HepG2 (cell line): ENCODE measurements at regions not wholly inside any gene's neighbourhood (a gene's known extent, or its start where the extent isn't known, plus 50 kb on each side); places are given as distances from the start of the nearest gene placed in this dataset.

ENCODE experiments used
- ASH2L ChIP-seq: fragments of 300-600, 200-600 bp; sonication (generic); IDR thresholded peaks from 2 replicates; pipeline ENCODE4 v1.7.0; 2017; ENCODE audit warnings: low read depth, mild to moderate bottlenecking, moderate library complexity, mixed read lengths, low read length; ENCODE audit not compliant: insufficient read length
- ATF4 ChIP-seq, 2 experiments: fragments of 450-650 bp in 1 of 2; sonication (generic) in 1 of 2; formaldehyde crosslinking; IDR thresholded peaks; 2 replicates each; pipeline versions ENCODE4 v1.5.0 to v1.8.0; 2020 to 2022; ENCODE audit warnings: mild to moderate bottlenecking in 1 of 2, missing genetic modification reagents in 1 of 2
- ATF7 ChIP-seq, 2 experiments: fragments of 450-650 bp in 1 of 2; sonication (generic) in 1 of 2; formaldehyde crosslinking in 1 of 2; IDR thresholded peaks; 2 replicates each; pipeline versions ENCODE4 v1.4.0 to v1.6.1; 2016 to 2020; ENCODE audit warnings: antibody characterized with exemption in 1 of 2, mild to moderate bottlenecking in 1 of 2, missing genetic modification reagents in 1 of 2
- BRCA1 ChIP-seq: sonication (generic); formaldehyde crosslinking; IDR thresholded peaks from 2 replicates; pipeline ENCODE4 v1.4.0; 2020; ENCODE audit warnings: missing genetic modification reagents
- FOSL1 ChIP-seq: sonication (generic); formaldehyde crosslinking; IDR thresholded peaks from 2 replicates; pipeline ENCODE4 v1.9.0; 2021; ENCODE audit warnings: missing genetic modification reagents, borderline replicate concordance
- HMGXB4 ChIP-seq, 2 experiments: sonication (generic) in 1 of 2; formaldehyde crosslinking in 1 of 2; IDR thresholded peaks; 2 replicates each; pipeline versions ENCODE4 v1.4.0 to v1.6.1; 2018 to 2020; ENCODE audit warnings: missing genetic modification reagents in 2 of 2, borderline replicate concordance in 1 of 2, low read depth in 1 of 2, mild to moderate bottlenecking in 1 of 2, missing biosample characterization in 1 of 2
- IKZF5 ChIP-seq: IDR thresholded peaks from 2 replicates; pipeline ENCODE4 v1.6.1; 2018; ENCODE audit warnings: missing genetic modification reagents, mild to moderate bottlenecking, missing compliant biosample characterization
- MAX ChIP-seq: IDR thresholded peaks from 2 replicates; pipeline ENCODE4 v1.6.1; 2012; ENCODE audit warnings: inconsistent platforms
- MBD4 ChIP-seq: IDR thresholded peaks from 2 replicates; pipeline ENCODE4 v1.6.1; 2012; ENCODE audit warnings: low read length, inconsistent platforms, borderline replicate concordance
- PTBP1 ChIP-seq: fragments of 200-400 bp; formaldehyde crosslinking; IDR thresholded peaks from 2 replicates; pipeline ENCODE4 v1.6.1; 2018; ENCODE audit warnings: low read length, low read depth; ENCODE audit not compliant: poor library complexity, severe bottlenecking
- RELA ChIP-seq: sonication (generic); formaldehyde crosslinking; IDR thresholded peaks from 2 replicates; pipeline ENCODE4 v1.4.0; 2020; ENCODE audit warnings: missing genetic modification reagents
- REPIN1 ChIP-seq: sonication (generic); formaldehyde crosslinking; IDR thresholded peaks from 2 replicates; pipeline ENCODE4 v1.8.0; 2022; ENCODE audit warnings: missing genetic modification reagents, low read depth, mild to moderate bottlenecking, borderline replicate concordance
- SP4 ChIP-seq: sonication (generic); formaldehyde crosslinking; IDR thresholded peaks from 2 replicates; pipeline ENCODE4 v1.8.1; 2023; ENCODE audit warnings: mild to moderate bottlenecking, missing genetic modification reagents
- TFE3 ChIP-seq: IDR thresholded peaks from 2 replicates; pipeline ENCODE4 v1.6.1; 2016
- ZFAT ChIP-seq: sonication (generic); formaldehyde crosslinking; conservative IDR thresholded peaks from 2 replicates; pipeline ENCODE4 v1.8.1; 2023; ENCODE audit warnings: missing genetic modification reagents, inconsistent platforms
- ZMYM3 ChIP-seq: sonication (generic); formaldehyde crosslinking; IDR thresholded peaks from 2 replicates; pipeline ENCODE4 v1.5.1; 2020; ENCODE audit warnings: mild to moderate bottlenecking, missing genetic modification reagents
- ZNF687 ChIP-seq: sonication (generic); formaldehyde crosslinking; IDR thresholded peaks from 2 replicates; pipeline ENCODE4 v1.5.1; 2020; ENCODE audit warnings: mild to moderate bottlenecking, missing genetic modification reagents, moderate library complexity
- ZNF773 ChIP-seq: sonication (generic); formaldehyde crosslinking; IDR thresholded peaks from 2 replicates; pipeline ENCODE4 v1.4.0; 2020; ENCODE audit warnings: missing genetic modification reagents, borderline replicate concordance
- ZSCAN12 ChIP-seq: sonication (generic); formaldehyde crosslinking; IDR thresholded peaks from 2 replicates; pipeline ENCODE4 v1.9.0; 2021; ENCODE audit warnings: mild to moderate bottlenecking, missing genetic modification reagents

- TF ChIP-seq ZNF773 (CRISPR knock-in tag) (no peak), TFE3 (CRISPR knock-in tag) (peak; percentile 96), ZNF687 (CRISPR knock-in tag) (no peak), ATF4 (CRISPR knock-in tag; IDR thresholded peaks at IDR 0.05) (peak in 1 of 2 experiments; percentile 96; a peak in 2 of 4 replicates), ZSCAN12 (CRISPR knock-in tag) (0 out of 2 replicates have a peak, but pooled peaks have one; percentile 75), HMGXB4 (CRISPR knock-in tag; IDR thresholded peaks at IDR 0.05; ENCODE audit: borderline replicate concordance in 1 of 2, low read depth in 1 of 2) (no peak), PTBP1 (no peak), FOSL1 (CRISPR knock-in tag) (peak; percentile 69; the same call in 1 of the 2 replicates), BRCA1 (CRISPR knock-in tag) (peak; percentile 90; the same call in 1 of the 2 replicates), MAX (peak; percentile 63; the same call in 1 of the 2 replicates), ZFAT (CRISPR knock-in tag) (peak; percentile 72; the same call in 1 of the 2 replicates), MBD4 (peak; percentile 100), ASH2L (peak; percentile 74), IKZF5 (CRISPR knock-in tag) (peak; percentile 95), REPIN1 (CRISPR knock-in tag) (peak; percentile 80), ATF7 (IDR thresholded peaks at IDR 0.05) (no peak), ATF7 (CRISPR knock-in tag; IDR thresholded peaks at IDR 0.05) (peak; percentile 60; the same call in 1 of the 2 replicates), ZMYM3 (peak; percentile 58), RELA (peak; percentile 66; the same call in 1 of the 2 replicates), SP4 (no peak)
Measured at GRCh38 chr10:59073456-59074053, 102.9 kb upstream of the PHYHIPL start (continued).
